Stomach (tissue), 8 donors: ENCODE measurements at regions not wholly inside any gene's neighbourhood (a gene's known extent, or its start where the extent isn't known, plus 50 kb on each side); places are given as distances from the start of the nearest gene placed in this dataset.
"Not testable (repeated sequence)": the region's sequence is repeated elsewhere in the genome, so short reads cannot be mapped to it uniquely, and the experiment has no call there.

ENCODE experiments used
- DNase-seq, 2 donors: peaks; one replicate each; pipeline versions ENCODE4 v3.0.0 to v3.0.0-alpha.2; 2013 to 2019
- H3K27ac ChIP-seq, 5 donors: fragments of 200-600 bp in 4 of 5; sonication (generic) in 4 of 5; one replicate each; pipeline ENCODE4 v1.5.1; 2013 to 2019; ENCODE audit warnings: mild to moderate bottlenecking in 1 of 5, moderate library complexity in 1 of 5
- H3K27me3 ChIP-seq, 3 donors: fragments of 200-600 bp; sonication (generic); one replicate each; pipeline ENCODE4 v1.5.1; 2017 to 2019; ENCODE audit warnings: mixed run types in 1 of 3
- H3K36me3 ChIP-seq, 4 donors: fragments of 200-600 bp; sonication (generic); 1 replicate in 3 of 4; 2 replicates in 1 of 4; pipeline ENCODE4 v1.5.1; 2016 to 2019
- H3K4me1 ChIP-seq, 4 donors: fragments of 200-600 bp; sonication (generic); one replicate each; pipeline ENCODE4 v1.5.1; 2016 to 2019
- H3K4me3 ChIP-seq, 4 donors: fragments of 200-600 bp; sonication (generic) in 3 of 4; one replicate each; pipeline ENCODE4 v1.5.1; 2016 to 2019; ENCODE audit warnings: mild to moderate bottlenecking in 1 of 4
- H3K9me3 ChIP-seq, 4 donors: fragments of 200-600 bp; sonication (generic); one replicate each; pipeline ENCODE4 v1.5.1; 2016 to 2019
- EP300 ChIP-seq: sonication (generic); formaldehyde crosslinking; IDR thresholded peaks from one replicate; pipeline ENCODE4 v1.6.1; 2017; ENCODE audit warnings: antibody characterized with exemption
- POLR2A ChIP-seq, 4 donors: fragments of 450-650 bp; IDR thresholded peaks; one replicate each; pipeline ENCODE4 v1.6.1; 2016; ENCODE audit warnings: antibody characterized with exemption in 4 of 4, control low read depth in 2 of 4, mild to moderate bottlenecking in 1 of 4, moderate library complexity in 1 of 4
- POLR2AphosphoS5 ChIP-seq, 3 donors: sonication (generic); formaldehyde crosslinking; IDR thresholded peaks; one replicate each; pipeline ENCODE4 v1.6.1; 2016; ENCODE audit warnings: antibody characterized with exemption in 3 of 3
- WGBS, 5 donors: extraction: QIAGEN DNeasy Blood & Tissue Kit in 3 of 5; methylation state at CpG; one replicate each; pipeline versions ENCODE4 v1.1.5 to v1.1.7; 2013 to 2018; 5-methylcytosine and 5-hydroxymethylcytosine counted together
- intact Hi-C: fragments of 100-400 bp; cut with DNase I; formaldehyde crosslinking; loops from one replicate; pipeline ENCODE4 v1.15.1; 2023; ENCODE audit warnings: low total_unique reads
- TF ChIP-seq, protein P1 (sequence below), 7 experiments: fragments of 450-650 bp in 4 of 7; fragments of 200-600 bp in 3 of 7; sonication (generic) in 3 of 7; IDR thresholded peaks; one replicate each; pipeline ENCODE4 v1.5.1; 2016 to 2019; ENCODE audit warnings: antibody characterized with exemption in 7 of 7, control low read depth in 2 of 7, mild to moderate bottlenecking in 1 of 7
- donor health status: healthy with polysubstance abuse.
- donor health status: Bipolar disorder and iron deficiency.
- donor health status: healthy.

DNA sequence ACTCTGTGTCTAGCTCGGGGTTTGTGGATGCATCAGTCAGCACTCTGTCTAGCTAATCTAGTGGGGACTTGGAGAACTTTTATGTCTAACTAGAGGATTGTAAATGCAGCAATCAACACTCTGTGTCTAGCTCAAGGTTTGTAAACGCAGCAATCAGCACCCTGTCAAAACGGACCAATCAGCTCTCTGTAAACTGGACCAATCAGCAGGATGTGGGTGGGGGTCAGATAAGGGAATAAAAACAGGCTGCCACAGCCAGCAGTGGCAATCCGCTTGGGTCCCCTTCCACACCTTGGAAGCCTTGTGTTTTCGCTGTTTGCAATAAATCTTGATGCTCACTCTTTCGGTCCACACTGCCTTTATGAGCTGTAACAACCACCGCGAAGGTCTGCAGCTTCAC, 920.7 kb upstream of the FOXG1 start:
- Histone ChIP-seq H3K4me3 (no peak overlapping the region), H3K36me3 (no peaks in the 10 kb centered on the region), H3K4me1 (no peaks in the 10 kb centered on the region), H3K27me3 (no peaks in the 10 kb centered on the region), H3K27ac (no peak overlapping the region), H3K9me3 (peaks cover 0 to 30% (median 17%) of the 10 kb centered on the region in 4 donors)
- 77 to 83% (median 82%) methylated on average over 8 of the region's 8 CpGs for WGBS, 5 donors
- TF ChIP-seq EP300, result no peak
- TF ChIP-seq, protein P1, sequence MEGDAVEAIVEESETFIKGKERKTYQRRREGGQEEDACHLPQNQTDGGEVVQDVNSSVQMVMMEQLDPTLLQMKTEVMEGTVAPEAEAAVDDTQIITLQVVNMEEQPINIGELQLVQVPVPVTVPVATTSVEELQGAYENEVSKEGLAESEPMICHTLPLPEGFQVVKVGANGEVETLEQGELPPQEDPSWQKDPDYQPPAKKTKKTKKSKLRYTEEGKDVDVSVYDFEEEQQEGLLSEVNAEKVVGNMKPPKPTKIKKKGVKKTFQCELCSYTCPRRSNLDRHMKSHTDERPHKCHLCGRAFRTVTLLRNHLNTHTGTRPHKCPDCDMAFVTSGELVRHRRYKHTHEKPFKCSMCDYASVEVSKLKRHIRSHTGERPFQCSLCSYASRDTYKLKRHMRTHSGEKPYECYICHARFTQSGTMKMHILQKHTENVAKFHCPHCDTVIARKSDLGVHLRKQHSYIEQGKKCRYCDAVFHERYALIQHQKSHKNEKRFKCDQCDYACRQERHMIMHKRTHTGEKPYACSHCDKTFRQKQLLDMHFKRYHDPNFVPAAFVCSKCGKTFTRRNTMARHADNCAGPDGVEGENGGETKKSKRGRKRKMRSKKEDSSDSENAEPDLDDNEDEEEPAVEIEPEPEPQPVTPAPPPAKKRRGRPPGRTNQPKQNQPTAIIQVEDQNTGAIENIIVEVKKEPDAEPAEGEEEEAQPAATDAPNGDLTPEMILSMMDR (IDR thresholded peaks at IDR 0.05), result no peak
- DNase-seq, result no peak
- intact Hi-C loops, result no loop called here

DNA sequence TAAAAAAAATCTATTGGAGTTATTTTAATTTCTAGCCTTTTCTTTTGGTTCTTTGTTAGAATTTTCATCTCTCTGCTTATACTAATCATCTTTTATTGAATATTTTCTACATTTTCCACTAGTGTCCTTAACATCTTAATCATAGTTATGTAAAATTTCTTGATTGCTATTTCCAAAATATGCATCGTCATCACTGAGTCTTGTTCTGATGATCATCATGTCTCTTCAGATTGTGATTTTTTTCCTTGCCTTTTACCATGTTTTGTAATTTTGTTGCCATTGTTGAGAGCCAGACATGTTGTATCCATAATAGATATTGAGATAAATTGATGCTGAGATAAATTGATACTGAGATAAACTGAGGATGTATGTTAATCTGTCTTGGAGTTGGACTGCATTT, 919.1 kb upstream of the FOXG1 start:
- peaks cover 0 to 30% (median 17%) of the 10 kb centered on the region in 4 donors for H3K9me3 ChIP-seq
- H3K4me1 ChIP-seq, H3K4me3 ChIP-seq, H3K27me3 ChIP-seq, DNase-seq, intact Hi-C loops, H3K36me3 ChIP-seq, H3K27ac ChIP-seq: not testable (repeated sequence)
- WGBS, 5 donors, result 75 to 98% (median 96%) methylated on average over 1 of the region's 1 CpG

DNA sequence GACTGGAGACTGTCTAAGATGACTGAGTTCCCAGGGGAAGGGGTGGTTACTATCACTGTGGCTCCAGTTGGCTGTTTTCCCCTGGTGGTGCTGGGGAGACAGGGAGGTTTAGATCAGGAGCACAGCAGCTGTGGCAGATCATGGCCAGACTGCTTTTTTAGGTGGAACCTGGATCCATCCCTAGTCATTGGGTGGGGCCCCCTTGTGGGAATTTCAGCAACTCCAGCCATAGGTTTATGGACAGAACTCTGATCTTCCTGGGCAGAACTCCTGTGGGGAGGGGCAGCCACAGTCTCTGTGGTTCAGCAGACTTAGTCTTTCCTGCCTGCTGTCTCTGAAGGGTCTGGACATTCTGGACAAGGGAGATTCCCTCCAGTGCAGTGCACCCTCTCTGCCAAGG, 917.4 kb upstream of the FOXG1 start:
- H3K4me1 ChIP-seq, H3K27ac ChIP-seq, H3K27me3 ChIP-seq, DNase-seq, H3K4me3 ChIP-seq, H3K36me3 ChIP-seq, intact Hi-C loops: not testable (repeated sequence)
- H3K9me3 ChIP-seq, result peaks cover 0 to 33% (median 20%) of the 10 kb centered on the region in 4 donors

DNA sequence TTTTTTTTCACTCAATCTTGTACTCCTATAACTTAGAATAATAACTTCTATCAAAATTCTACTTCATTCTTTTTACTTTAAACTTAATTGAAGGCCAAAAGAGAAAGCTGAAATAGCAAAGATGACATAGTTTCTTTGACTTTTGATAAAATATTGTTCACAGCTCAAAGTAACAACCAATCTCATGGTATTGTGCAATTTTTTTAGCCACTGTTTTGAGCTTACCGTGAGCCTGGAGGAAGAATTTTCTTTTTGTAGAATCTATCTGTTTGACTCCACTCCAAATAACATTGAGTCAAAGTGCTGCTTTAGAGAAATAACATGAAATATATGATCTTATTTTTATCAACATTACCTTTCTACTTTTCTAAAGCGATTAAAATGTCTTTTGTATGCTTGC, 903.9 kb upstream of the FOXG1 start:
- intact Hi-C loops, result no loop called here
- WGBS, 5 donors, result 67 to 82% (median 76%) methylated on average over 2 of the region's 2 CpGs
- TF ChIP-seq POLR2AphosphoS5 (IDR thresholded peaks at IDR 0.05) (no peak), EP300 (no peak), POLR2A (IDR thresholded peaks at IDR 0.05) (no peak)
- TF ChIP-seq, protein P1 (IDR thresholded peaks at IDR 0.05), result no peak

DNA sequence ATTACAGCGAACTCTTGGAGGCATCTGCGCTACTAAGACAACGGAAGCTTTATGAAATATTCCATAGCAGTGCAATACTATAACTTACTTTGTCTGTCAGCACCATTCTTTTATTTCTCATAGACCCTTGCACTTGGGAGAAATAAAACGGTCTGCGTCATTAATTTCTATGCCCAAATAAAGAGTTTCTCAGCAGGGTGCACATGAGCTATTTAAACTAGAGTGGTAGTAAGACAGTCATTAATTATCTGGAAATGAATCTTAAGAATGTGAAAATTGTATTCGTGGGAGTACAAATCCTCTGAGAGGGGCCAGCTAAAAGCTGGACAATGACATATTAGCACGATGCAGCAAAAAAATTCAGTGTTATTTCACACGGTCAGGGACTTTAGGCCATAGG, 903.4 kb upstream of the FOXG1 start:
- intact Hi-C loops, result no loop called here

More for the DNA sequence above, 903.9 kb upstream of the FOXG1 start:
- H3K4me3 ChIP-seq, result no peak overlapping the region
- peaks cover 0 to 6% (median 2%) of the 10 kb centered on the region in 4 donors for H3K9me3 ChIP-seq
- H3K36me3 ChIP-seq, result no peaks in the 10 kb centered on the region
- H3K4me1 ChIP-seq, result no peaks in the 10 kb centered on the region
- H3K27me3 ChIP-seq, result no peaks in the 10 kb centered on the region
- DNase-seq, result no peak
- no peak overlapping the region for H3K27ac ChIP-seq

More for the DNA sequence above, 903.4 kb upstream of the FOXG1 start:
- Histone ChIP-seq H3K36me3 (no peaks in the 10 kb centered on the region), H3K9me3 (peaks cover 0 to 6% (median 2%) of the 10 kb centered on the region in 4 donors), H3K27me3 (no peaks in the 10 kb centered on the region), H3K27ac (no peak overlapping the region), H3K4me3 (no peak overlapping the region), H3K4me1 (no peaks in the 10 kb centered on the region)
- TF ChIP-seq POLR2AphosphoS5 (IDR thresholded peaks at IDR 0.05), result no peak
- TF ChIP-seq, protein P1 (IDR thresholded peaks at IDR 0.05), result no peak
- TF ChIP-seq POLR2A (IDR thresholded peaks at IDR 0.05), result no peak
- TF ChIP-seq EP300, result no peak
- no peak for DNase-seq
- 76 to 85% (median 80%) methylated on average over 8 of the region's 8 CpGs for WGBS, 5 donors
